Vagina (tissue), 2 donors: ENCODE measurements at regions not wholly inside any gene's neighbourhood (a gene's known extent, or its start where the extent isn't known, plus 50 kb on each side); places are given as distances from the start of the nearest gene placed in this dataset.
"Not testable (repeated sequence)": the region's sequence is repeated elsewhere in the genome, so short reads cannot be mapped to it uniquely, and the experiment has no call there.

Experiments
- DNase-seq, 2 donors: peaks; one replicate each; pipeline ENCODE4 v3.0.0-alpha.2; 2017; ENCODE audit errors: extremely low spot score in 2 of 2
- H3K27ac ChIP-seq: fragments of 200-600 bp; sonication (generic); one replicate; pipeline ENCODE4 v1.5.1; 2019
- H3K27me3 ChIP-seq: fragments of 200-600 bp; sonication (generic); one replicate; pipeline ENCODE4 v1.5.1; 2019
- H3K36me3 ChIP-seq, 2 donors: fragments of 200-600 bp; sonication (generic); one replicate each; pipeline ENCODE4 v1.5.1; 2017 to 2019
- H3K4me1 ChIP-seq: fragments of 200-600 bp; sonication (generic); one replicate; pipeline ENCODE4 v1.5.1; 2019
- H3K4me3 ChIP-seq, 2 donors: fragments of 200-600 bp; sonication (generic); 1 replicate in 1 of 2; 2 replicates in 1 of 2; pipeline ENCODE4 v1.5.1; 2016 to 2019
- H3K9me3 ChIP-seq: fragments of 200-600 bp; sonication (generic); one replicate; pipeline ENCODE4 v1.5.1; 2019
- POLR2A ChIP-seq, 2 donors: fragments of 450-650 bp; IDR thresholded peaks; one replicate each; pipeline ENCODE4 v1.6.1; 2017; ENCODE audit warnings: antibody characterized with exemption in 2 of 2, mild to moderate bottlenecking in 2 of 2, moderate library complexity in 2 of 2
- POLR2AphosphoS5 ChIP-seq, 2 donors: sonication (generic); formaldehyde crosslinking; IDR thresholded peaks; one replicate each; pipeline ENCODE4 v1.9.0; 2017; ENCODE audit warnings: antibody characterized with exemption in 2 of 2, mild to moderate bottlenecking in 2 of 2, low read depth in 1 of 2; ENCODE audit not compliant: insufficient read depth in 1 of 2
- intact Hi-C: fragments of 100-400 bp; cut with DNase I; formaldehyde crosslinking; loops from one replicate; pipeline ENCODE4 v1.15.1; 2023
- TF ChIP-seq, protein P1 (sequence below), 3 experiments: fragments of 450-650 bp in 2 of 3; fragments of 200-600 bp in 1 of 3; sonication (generic) in 1 of 3; IDR thresholded peaks; one replicate each; pipeline ENCODE4 v1.5.1; 2017 to 2019; ENCODE audit warnings: antibody characterized with exemption in 3 of 3, mild to moderate bottlenecking in 2 of 3, moderate library complexity in 2 of 3

DNA sequence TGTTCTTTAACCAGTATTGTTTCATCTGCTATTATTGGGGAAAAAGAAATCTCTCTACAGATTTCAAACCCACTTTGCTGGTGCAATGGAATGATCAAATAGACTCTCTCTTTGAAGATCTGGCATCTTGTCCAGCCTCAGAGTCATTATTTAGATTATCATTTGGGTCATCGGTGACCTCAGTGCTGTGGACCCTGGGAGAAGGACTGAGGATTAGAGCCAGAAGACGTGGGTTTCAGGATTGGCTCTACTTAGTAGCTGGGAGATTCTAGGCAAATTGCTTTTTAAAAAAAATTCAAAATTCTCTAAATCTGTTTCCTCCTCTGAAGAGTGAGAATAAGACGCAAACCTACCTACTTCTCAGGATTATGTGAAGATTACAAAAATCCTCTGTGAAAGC lies 107.6 kb upstream of the CTAGE1 start:
- TF ChIP-seq POLR2AphosphoS5 (IDR thresholded peaks at IDR 0.05; ENCODE audit: insufficient read depth in 1 of 2, low read depth in 1 of 2) (no peak), POLR2A (IDR thresholded peaks at IDR 0.05) (no peak)
- TF ChIP-seq, protein P1, sequence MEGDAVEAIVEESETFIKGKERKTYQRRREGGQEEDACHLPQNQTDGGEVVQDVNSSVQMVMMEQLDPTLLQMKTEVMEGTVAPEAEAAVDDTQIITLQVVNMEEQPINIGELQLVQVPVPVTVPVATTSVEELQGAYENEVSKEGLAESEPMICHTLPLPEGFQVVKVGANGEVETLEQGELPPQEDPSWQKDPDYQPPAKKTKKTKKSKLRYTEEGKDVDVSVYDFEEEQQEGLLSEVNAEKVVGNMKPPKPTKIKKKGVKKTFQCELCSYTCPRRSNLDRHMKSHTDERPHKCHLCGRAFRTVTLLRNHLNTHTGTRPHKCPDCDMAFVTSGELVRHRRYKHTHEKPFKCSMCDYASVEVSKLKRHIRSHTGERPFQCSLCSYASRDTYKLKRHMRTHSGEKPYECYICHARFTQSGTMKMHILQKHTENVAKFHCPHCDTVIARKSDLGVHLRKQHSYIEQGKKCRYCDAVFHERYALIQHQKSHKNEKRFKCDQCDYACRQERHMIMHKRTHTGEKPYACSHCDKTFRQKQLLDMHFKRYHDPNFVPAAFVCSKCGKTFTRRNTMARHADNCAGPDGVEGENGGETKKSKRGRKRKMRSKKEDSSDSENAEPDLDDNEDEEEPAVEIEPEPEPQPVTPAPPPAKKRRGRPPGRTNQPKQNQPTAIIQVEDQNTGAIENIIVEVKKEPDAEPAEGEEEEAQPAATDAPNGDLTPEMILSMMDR (IDR thresholded peaks at IDR 0.05) = no peak
- Histone ChIP-seq H3K4me3 (no peak overlapping the region), H3K27me3 (no peaks in the 10 kb centered on the region), H3K27ac (no peak overlapping the region), H3K36me3 (no peaks in the 10 kb centered on the region), H3K4me1 (no peaks in the 10 kb centered on the region), H3K9me3 (no peaks in the 10 kb centered on the region)
- intact Hi-C loops = no loop called here
- no peak for DNase-seq

DNA sequence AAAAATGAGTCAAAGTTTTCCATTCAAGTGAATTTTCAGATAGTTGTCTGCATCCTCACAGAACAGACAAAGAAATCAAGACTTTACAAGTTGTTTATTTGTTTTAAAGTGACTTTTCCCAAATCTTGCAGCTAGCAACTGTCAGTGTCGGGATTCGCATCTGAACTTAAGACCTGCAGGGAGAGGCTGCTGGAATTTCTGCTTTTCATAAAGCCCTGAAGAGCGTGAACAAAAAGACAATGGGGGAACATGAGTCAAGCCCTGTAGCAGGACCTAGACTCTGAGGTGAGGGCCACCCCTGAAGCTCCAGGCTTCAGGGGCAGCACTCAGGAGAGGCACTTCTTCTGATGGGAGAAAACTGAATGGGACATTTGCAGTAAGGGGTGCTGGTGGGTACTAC lies 108.2 kb upstream of the CTAGE1 start:
- Histone ChIP-seq H3K36me3 (no peaks in the 10 kb centered on the region), H3K9me3 (no peaks in the 10 kb centered on the region), H3K27me3 (no peaks in the 10 kb centered on the region), H3K4me3 (no peak overlapping the region), H3K27ac (no peak overlapping the region), H3K4me1 (no peaks in the 10 kb centered on the region)
- TF ChIP-seq POLR2A (IDR thresholded peaks at IDR 0.05) = no peak
- TF ChIP-seq, protein P1 (IDR thresholded peaks at IDR 0.05) = no peak
- TF ChIP-seq POLR2AphosphoS5 (IDR thresholded peaks at IDR 0.05; ENCODE audit: insufficient read depth in 1 of 2, low read depth in 1 of 2) = no peak
- intact Hi-C loops = no loop called here
- DNase-seq = peak in 1 of 2 donors; percentile 82

DNA sequence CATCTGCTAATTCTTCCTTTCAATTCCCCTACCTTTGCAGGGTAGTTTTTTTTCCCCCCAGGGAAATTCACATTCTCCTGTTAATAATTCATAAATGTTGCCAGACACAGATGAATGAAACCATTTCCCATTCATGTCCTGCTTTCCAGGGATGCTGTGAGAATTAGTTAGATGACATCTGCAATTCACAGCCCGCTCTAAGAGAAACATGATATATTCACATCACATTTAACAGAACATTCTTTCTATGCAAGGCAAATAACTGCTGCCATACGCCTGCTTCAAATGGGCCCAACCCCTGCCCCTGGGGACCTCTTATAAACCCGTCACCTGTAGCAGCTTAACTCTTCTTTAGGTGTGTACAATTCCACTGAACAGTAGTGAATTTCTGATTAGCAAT lies 110.6 kb upstream of the CTAGE1 start:
- H3K4me3 ChIP-seq = no peak overlapping the region
- intact Hi-C loops = no loop called here
- H3K27ac ChIP-seq = no peak overlapping the region
- TF ChIP-seq POLR2AphosphoS5 (IDR thresholded peaks at IDR 0.05; ENCODE audit: insufficient read depth in 1 of 2, low read depth in 1 of 2) = no peak
- TF ChIP-seq POLR2A (IDR thresholded peaks at IDR 0.05) = no peak
- TF ChIP-seq, protein P1 (IDR thresholded peaks at IDR 0.05) = no peak
- H3K4me1 ChIP-seq = no peaks in the 10 kb centered on the region
- no peaks in the 10 kb centered on the region for H3K9me3 ChIP-seq
- no peaks in the 10 kb centered on the region for H3K36me3 ChIP-seq
- no peaks in the 10 kb centered on the region for H3K27me3 ChIP-seq
- DNase-seq = no peak

DNA sequence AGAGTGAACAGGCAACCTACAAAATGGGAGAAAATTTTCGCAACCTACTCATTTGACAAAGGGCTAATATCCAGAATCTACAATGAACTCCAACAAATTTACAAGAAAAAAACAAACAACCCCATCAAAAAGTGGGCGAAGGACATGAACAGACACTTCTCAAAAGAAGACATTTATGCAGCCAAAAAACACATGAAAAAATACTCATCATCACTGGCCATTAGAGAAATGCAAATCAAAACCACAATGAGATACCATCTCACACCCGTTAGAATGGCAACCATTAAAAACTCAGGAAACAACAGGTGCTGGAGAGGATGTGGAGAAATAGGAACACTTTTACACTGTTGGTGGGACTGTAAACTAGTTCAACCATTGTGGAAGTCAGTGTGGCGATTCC lies 117.0 kb upstream of the CTAGE1 start:
- H3K27me3 ChIP-seq, intact Hi-C loops, H3K4me1 ChIP-seq, H3K27ac ChIP-seq, H3K36me3 ChIP-seq, H3K9me3 ChIP-seq, H3K4me3 ChIP-seq, DNase-seq: not testable (repeated sequence)

DNA sequence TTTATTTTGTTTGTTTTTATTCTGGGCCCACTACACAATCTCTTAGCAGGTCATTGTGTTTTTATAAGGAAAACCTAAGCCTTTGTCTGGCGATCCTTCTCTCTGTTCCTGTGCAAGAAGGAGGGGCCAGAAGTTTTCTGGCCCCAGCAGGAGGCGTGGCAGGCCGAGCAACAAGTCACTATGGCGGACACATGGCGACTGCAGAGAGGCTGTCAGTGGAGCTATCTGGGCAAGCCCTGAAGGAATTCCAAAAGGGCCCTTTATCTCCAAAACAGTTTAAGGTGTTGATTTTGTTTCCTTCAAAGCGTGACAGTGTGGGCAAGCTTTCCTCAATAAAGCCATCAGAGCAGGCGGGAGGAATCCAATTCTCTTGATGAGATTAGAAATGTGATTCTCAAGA lies 118.8 kb upstream of the CTAGE1 start:
- no peak overlapping the region for H3K27ac ChIP-seq
- no peaks in the 10 kb centered on the region for H3K9me3 ChIP-seq
- TF ChIP-seq POLR2AphosphoS5 (IDR thresholded peaks at IDR 0.05; ENCODE audit: insufficient read depth in 1 of 2, low read depth in 1 of 2) = no peak
- TF ChIP-seq, protein P1 (IDR thresholded peaks at IDR 0.05) = no peak
- TF ChIP-seq POLR2A (IDR thresholded peaks at IDR 0.05) = no peak
- no peak overlapping the region for H3K4me3 ChIP-seq
- no peak for DNase-seq
- intact Hi-C loops = no loop called here
- no peaks in the 10 kb centered on the region for H3K36me3 ChIP-seq
- no peaks in the 10 kb centered on the region for H3K27me3 ChIP-seq
- H3K4me1 ChIP-seq = no peaks in the 10 kb centered on the region

DNA sequence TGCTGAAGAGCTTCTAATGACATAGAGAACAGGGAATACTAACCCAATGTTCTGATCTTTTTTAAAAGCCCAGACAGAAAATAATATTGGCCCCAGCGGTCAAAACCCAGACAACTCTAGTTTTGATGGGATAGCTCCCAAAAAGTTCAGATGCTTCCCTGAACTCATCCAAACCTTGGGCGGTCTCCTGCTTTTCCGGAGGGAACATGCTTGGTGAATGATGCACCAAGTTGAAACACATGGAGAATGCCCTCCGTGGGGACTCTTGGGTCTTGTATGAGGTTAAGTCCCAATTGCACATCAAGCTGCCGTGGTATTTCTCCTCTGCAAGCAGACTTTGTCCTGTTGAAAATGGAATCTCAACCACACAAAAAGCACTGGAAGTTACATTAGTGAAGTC lies 120.7 kb upstream of the CTAGE1 start:
- TF ChIP-seq POLR2A (IDR thresholded peaks at IDR 0.05) = no peak
- TF ChIP-seq, protein P1 (IDR thresholded peaks at IDR 0.05) = no peak
- TF ChIP-seq POLR2AphosphoS5 (IDR thresholded peaks at IDR 0.05; ENCODE audit: insufficient read depth in 1 of 2, low read depth in 1 of 2) = no peak
- Histone ChIP-seq H3K9me3 (no peaks in the 10 kb centered on the region), H3K27me3 (no peaks in the 10 kb centered on the region), H3K4me1 (peaks cover 1% of the 10 kb centered on the region), H3K4me3 (no peak overlapping the region), H3K27ac (peak overlapping the region; percentile 53), H3K36me3 (no peaks in the 10 kb centered on the region)
- intact Hi-C loops = no loop called here
- DNase-seq = no peak
